Osteoblast (primary cell): ENCODE measurements at regions not wholly inside any gene's neighbourhood (a gene's known extent, or its start where the extent isn't known, plus 50 kb on each side); places are given as distances from the start of the nearest gene placed in this dataset.

ENCODE experiments used
- DNase-seq: peaks from one replicate; pipeline ENCODE4 v3.0.0; 2011; ENCODE audit warnings: low spot score, mixed read lengths; ENCODE audit not compliant: insufficient read length; ENCODE audit errors: missing footprints
- H2AFZ ChIP-seq: 2 replicates; pipeline ENCODE4 v1.6.0; 2011; ENCODE audit warnings: mild to moderate bottlenecking, low read length
- H3K27ac ChIP-seq: 2 replicates; pipeline ENCODE4 v1.5.1; 2011; ENCODE audit warnings: mild to moderate bottlenecking, low read depth, low read length, moderate library complexity
- H3K27me3 ChIP-seq: 2 replicates; pipeline ENCODE4 v1.6.0; 2012; ENCODE audit warnings: mild to moderate bottlenecking, control low read depth, inconsistent platforms, low read length, moderate library complexity; ENCODE audit not compliant: insufficient read depth
- H3K36me3 ChIP-seq: 2 replicates; pipeline ENCODE4 v1.5.1; 2011; ENCODE audit warnings: mild to moderate bottlenecking, low read length, control low read depth, moderate library complexity; ENCODE audit not compliant: insufficient read depth
- H3K4me1 ChIP-seq: 2 replicates; pipeline ENCODE4 v1.5.1; 2011; ENCODE audit warnings: mild to moderate bottlenecking, low read length, control low read depth, moderate library complexity; ENCODE audit not compliant: insufficient read depth
- H3K4me2 ChIP-seq: 2 replicates; pipeline ENCODE4 v1.6.0; 2011; ENCODE audit warnings: mild to moderate bottlenecking, low read length; ENCODE audit not compliant: insufficient read depth
- H3K4me3 ChIP-seq: fragments of 200-600 bp; sonication (generic); 3 replicates; pipeline ENCODE4 v1.5.1; 2012; ENCODE audit warnings: mild to moderate bottlenecking, low read length, inconsistent platforms; ENCODE audit not compliant: insufficient read depth
- H3K79me2 ChIP-seq: 2 replicates; pipeline ENCODE4 v1.6.0; 2012; ENCODE audit warnings: mild to moderate bottlenecking, low read length, control low read depth, inconsistent platforms; ENCODE audit not compliant: insufficient read depth
- H3K9me3 ChIP-seq: 2 replicates; pipeline ENCODE4 v1.5.1; 2011; ENCODE audit warnings: low read depth, low read length, control low read depth
- H4K20me1 ChIP-seq: 2 replicates; pipeline ENCODE4 v1.6.0; 2012; ENCODE audit warnings: mild to moderate bottlenecking, low read length, control low read depth; ENCODE audit not compliant: insufficient read depth
- CTCF ChIP-seq: IDR thresholded peaks from 2 replicates; pipeline ENCODE4 v1.5.1; 2011; ENCODE audit warnings: mild to moderate bottlenecking, low read depth, low read length, moderate library complexity; ENCODE audit errors: extremely low read depth

- Histone ChIP-seq H3K9me3 (peaks cover 2% of the 10 kb centered on the region), H3K4me3 (no peak overlapping the region), H3K4me2 (no peak overlapping the region), H3K79me2 (no peaks in the 10 kb centered on the region), H3K36me3 (no peaks in the 10 kb centered on the region), H4K20me1 (no peaks in the 10 kb centered on the region), H3K27me3 (no peaks in the 10 kb centered on the region), H2AFZ (no peak overlapping the region), H3K27ac (no peak overlapping the region), H3K4me1 (no peaks in the 10 kb centered on the region)
- no peak for TF ChIP-seq CTCF
- no peak for DNase-seq
These were observed 435.5 kb downstream of the TCERG1L start for GRCh38 chr10:130875897-130876472.

- Histone ChIP-seq H3K36me3 (no peaks in the 10 kb centered on the region), H3K4me2 (no peak overlapping the region), H3K27me3 (no peaks in the 10 kb centered on the region), H3K79me2 (no peaks in the 10 kb centered on the region), H2AFZ (no peak overlapping the region), H3K4me1 (no peaks in the 10 kb centered on the region), H3K27ac (no peak overlapping the region), H3K9me3 (no peaks in the 10 kb centered on the region), H4K20me1 (no peaks in the 10 kb centered on the region), H3K4me3 (no peak overlapping the region)
- no peak for TF ChIP-seq CTCF
- DNase-seq: no peak
These were observed 434.4 kb downstream of the TCERG1L start for GRCh38 chr10:130877126-130877525.

GRCh38 chr10:130878131-130878530 is 433.4 kb downstream of the TCERG1L start:
- DNase-seq: no peak
- Histone ChIP-seq H3K79me2 (no peaks in the 10 kb centered on the region), H3K4me1 (no peaks in the 10 kb centered on the region), H3K4me3 (no peak overlapping the region), H4K20me1 (no peaks in the 10 kb centered on the region), H3K36me3 (no peaks in the 10 kb centered on the region), H3K27ac (no peak overlapping the region), H3K9me3 (no peaks in the 10 kb centered on the region), H3K4me2 (no peak overlapping the region), H3K27me3 (no peaks in the 10 kb centered on the region), H2AFZ (no peak overlapping the region)
- TF ChIP-seq CTCF: no peak

GRCh38 chr10:130882906-130883305 is 428.6 kb downstream of the TCERG1L start:
- TF ChIP-seq CTCF: no peak
- H4K20me1 ChIP-seq: no peaks in the 10 kb centered on the region
- H3K4me1 ChIP-seq: no peaks in the 10 kb centered on the region
- no peaks in the 10 kb centered on the region for H3K27me3 ChIP-seq
- H3K9me3 ChIP-seq: no peaks in the 10 kb centered on the region
- DNase-seq: no peak
- H3K36me3 ChIP-seq: no peaks in the 10 kb centered on the region
- no peak overlapping the region for H3K27ac ChIP-seq
- H3K79me2 ChIP-seq: no peaks in the 10 kb centered on the region
- no peak overlapping the region for H2AFZ ChIP-seq
- no peak overlapping the region for H3K4me2 ChIP-seq
- H3K4me3 ChIP-seq: no peak overlapping the region
